Progenitor cell of endocrine pancreas (in vitro differentiated cells): ENCODE measurements at regions not wholly inside any gene's neighbourhood (a gene's known extent, or its start where the extent isn't known, plus 50 kb on each side); places are given as distances from the start of the nearest gene placed in this dataset.

ENCODE experiments used
- DNase-seq: peaks from one replicate; pipeline ENCODE4 v3.0.0; 2021; ENCODE audit warnings: low spot score; ENCODE audit not compliant: unreplicated experiment
- H3K27ac Mint-ChIP-seq: 2 replicates; pipeline ENCODE4 v1.8.0; 2021; ENCODE audit warnings: mild to moderate bottlenecking, moderate library complexity, mixed read lengths
- H3K27me3 Mint-ChIP-seq: 2 replicates; pipeline ENCODE4 v1.8.0; 2021; ENCODE audit warnings: mixed read lengths
- H3K36me3 Mint-ChIP-seq: 2 replicates; pipeline ENCODE4 v1.8.0; 2022; ENCODE audit warnings: mixed read lengths; ENCODE audit not compliant: insufficient read depth
- H3K4me1 Mint-ChIP-seq: 2 replicates; pipeline ENCODE4 v1.8.0; 2021; ENCODE audit warnings: low read depth, mixed read lengths
- H3K4me3 Mint-ChIP-seq: 2 replicates; pipeline ENCODE4 v1.8.0; 2021; ENCODE audit warnings: low read depth, mild to moderate bottlenecking, moderate library complexity, mixed read lengths
- H3K9me3 Mint-ChIP-seq: 2 replicates; pipeline ENCODE4 v1.8.0; 2021; ENCODE audit warnings: low read depth, mixed read lengths
- CTCF ChIP-seq: fragments of 200-600 bp; sonication (generic); IDR thresholded peaks from one replicate; pipeline ENCODE4 v1.5.0; 2021; ENCODE audit warnings: antibody characterized with exemption, mild to moderate bottlenecking; ENCODE audit not compliant: unreplicated experiment

GRCh38 chr5:161235569-161235968, 311.0 kb downstream of the GABRB2 start:
- no peaks in the 10 kb centered on the region for H3K27me3 Mint-ChIP-seq
- no peak for TF ChIP-seq CTCF
- no peak overlapping the region for H3K4me3 Mint-ChIP-seq
- H3K9me3 Mint-ChIP-seq: peaks cover 4% of the 10 kb centered on the region
- DNase-seq: no peak
- H3K4me1 Mint-ChIP-seq: peaks cover 1% of the 10 kb centered on the region
- H3K27ac Mint-ChIP-seq: no peak overlapping the region
- no peaks in the 10 kb centered on the region for H3K36me3 Mint-ChIP-seq

- H3K4me1 Mint-ChIP-seq: peaks cover 9% of the 10 kb centered on the region
- peaks cover under 1% of the 10 kb centered on the region for H3K9me3 Mint-ChIP-seq
- H3K4me3 Mint-ChIP-seq: no peak overlapping the region
- no peak for DNase-seq
- no peaks in the 10 kb centered on the region for H3K36me3 Mint-ChIP-seq
- TF ChIP-seq CTCF: no peak
- H3K27ac Mint-ChIP-seq: no peak overlapping the region
- no peaks in the 10 kb centered on the region for H3K27me3 Mint-ChIP-seq
Measured at GRCh38 chr5:161233553-161233952, 313.0 kb downstream of the GABRB2 start.

GRCh38 chr5:161230221-161230620, 316.3 kb downstream of the GABRB2 start:
- no peaks in the 10 kb centered on the region for H3K27me3 Mint-ChIP-seq
- no peak for TF ChIP-seq CTCF
- H3K36me3 Mint-ChIP-seq: no peaks in the 10 kb centered on the region
- no peak overlapping the region for H3K27ac Mint-ChIP-seq
- no peak for DNase-seq
- peaks cover 9% of the 10 kb centered on the region for H3K4me1 Mint-ChIP-seq
- no peak overlapping the region for H3K4me3 Mint-ChIP-seq
- no peaks in the 10 kb centered on the region for H3K9me3 Mint-ChIP-seq

- peaks cover 16% of the 10 kb centered on the region for H3K9me3 Mint-ChIP-seq
- H3K4me1 Mint-ChIP-seq: no peaks in the 10 kb centered on the region
- no peaks in the 10 kb centered on the region for H3K27me3 Mint-ChIP-seq
- DNase-seq: no peak
- H3K4me3 Mint-ChIP-seq: no peak overlapping the region
- no peak overlapping the region for H3K27ac Mint-ChIP-seq
- peaks cover 1% of the 10 kb centered on the region for H3K36me3 Mint-ChIP-seq
- no peak for TF ChIP-seq CTCF
Measured at GRCh38 chr5:161219816-161220215, 326.7 kb downstream of the GABRB2 start.

- Mint-ChIP-seq H3K9me3 (peaks cover 3% of the 10 kb centered on the region), H3K27me3 (no peaks in the 10 kb centered on the region), H3K27ac (no peak overlapping the region), H3K36me3 (no peaks in the 10 kb centered on the region), H3K4me1 (no peaks in the 10 kb centered on the region), H3K4me3 (no peak overlapping the region)
- TF ChIP-seq CTCF: no peak
- DNase-seq: no peak
Measured at GRCh38 chr5:161216877-161217276, 329.6 kb downstream of the GABRB2 start.
